Keratinocyte (primary cell): ENCODE measurements at regions not wholly inside any gene's neighbourhood (a gene's known extent, or its start where the extent isn't known, plus 50 kb on each side); places are given as distances from the start of the nearest gene placed in this dataset.

Source experiments
- DNase-seq: peaks from one replicate; pipeline ENCODE4 v3.0.0-alpha.2; 2011; ENCODE audit warnings: low read depth, missing footprints, low spot score
- FAIRE-seq: peaks from 2 replicates; lab custom pipeline; 2011; peaks lifted over from hg19 to GRCh38; lab: Jason Lieb, UNC
- H2AFZ ChIP-seq: 2 replicates; pipeline ENCODE4 v1.6.0; 2012; ENCODE audit warnings: low read length, control low read depth, inconsistent platforms; ENCODE audit not compliant: control insufficient read depth
- H3K27ac ChIP-seq: 2 replicates; pipeline ENCODE4 v1.5.1; 2011; ENCODE audit warnings: low read length; ENCODE audit not compliant: control insufficient read depth, insufficient read depth
- H3K27me3 ChIP-seq: 3 replicates; pipeline ENCODE4 v1.6.0; 2011; ENCODE audit warnings: low read length; ENCODE audit not compliant: control insufficient read depth, insufficient read depth; ENCODE audit errors: extremely low read depth
- H3K36me3 ChIP-seq, 2 experiments: 2 replicates in 1 of 2; 3 replicates in 1 of 2; pipeline ENCODE4 v1.5.1; 2011; ENCODE audit warnings: low read length in 2 of 2, mild to moderate bottlenecking in 1 of 2; ENCODE audit not compliant: control insufficient read depth in 2 of 2, insufficient read depth in 2 of 2; ENCODE audit errors: extremely low read depth in 1 of 2
- H3K4me1 ChIP-seq: 3 replicates; pipeline ENCODE4 v1.5.1; 2011; ENCODE audit warnings: low read length; ENCODE audit not compliant: control insufficient read depth, insufficient read depth; ENCODE audit errors: extremely low read depth
- H3K4me2 ChIP-seq: 3 replicates; pipeline ENCODE4 v1.6.0; 2011; ENCODE audit warnings: low read depth, low read length; ENCODE audit not compliant: control insufficient read depth, insufficient read depth; ENCODE audit errors: extremely low read depth
- H3K4me3 ChIP-seq, 3 experiments: fragments of 200-600 bp in 1 of 3; sonication (generic) in 1 of 3; 2 replicates in 2 of 3; 3 replicates in 1 of 3; pipeline ENCODE4 v1.5.1; 2011 to 2016; ENCODE audit warnings: low read length in 3 of 3, mild to moderate bottlenecking in 3 of 3, control low read depth in 2 of 3, inconsistent platforms in 1 of 3, low read depth in 1 of 3, mixed read lengths in 1 of 3, mixed run types in 1 of 3, moderate library complexity in 1 of 3; ENCODE audit not compliant: control insufficient read depth in 2 of 3, insufficient read depth in 2 of 3; ENCODE audit errors: extremely low read depth in 1 of 3
- H3K79me2 ChIP-seq: 2 replicates; pipeline ENCODE4 v1.6.0; 2012; ENCODE audit warnings: low read length; ENCODE audit not compliant: control insufficient read depth, insufficient read depth
- H3K9ac ChIP-seq: 3 replicates; pipeline ENCODE4 v1.6.0; 2011; ENCODE audit warnings: low read length; ENCODE audit not compliant: control insufficient read depth, insufficient read depth; ENCODE audit errors: extremely low read depth
- H3K9me1 ChIP-seq: 3 replicates; pipeline ENCODE4 v1.6.0; 2011; ENCODE audit warnings: low read length; ENCODE audit not compliant: control insufficient read depth, insufficient read depth; ENCODE audit errors: extremely low read depth
- H3K9me3 ChIP-seq: 2 replicates; pipeline ENCODE4 v1.5.1; 2012; ENCODE audit warnings: low read depth, low read length; ENCODE audit not compliant: control insufficient read depth
- H4K20me1 ChIP-seq: 3 replicates; pipeline ENCODE4 v1.6.0; 2011; ENCODE audit warnings: low read length; ENCODE audit not compliant: control insufficient read depth, insufficient read depth; ENCODE audit errors: extremely low read depth
- EZH2 ChIP-seq: IDR thresholded peaks from one replicate; pipeline ENCODE4 v1.6.1; 2012; ENCODE audit warnings: inconsistent platforms, mild to moderate bottlenecking, low read length, moderate library complexity
- dilution Hi-C: fragments of 300-500 bp; cut with MboI; formaldehyde crosslinking; loops from one replicate; pipeline ENCODE4 v1.7.0; 2020; ENCODE audit warnings: low sequenced_read_pairs; ENCODE audit not compliant: extremely low pct_ligation_motif_present
- TF ChIP-seq, protein P1 (sequence below), 3 experiments: IDR thresholded peaks in 1 of 3; conservative IDR thresholded peaks in 1 of 3; optimal IDR thresholded peaks in 1 of 3; 2 replicates in 2 of 3; 3 replicates in 1 of 3; pipeline versions ENCODE3 to v1.5.1; 2011; ENCODE audit warnings: low read length in 3 of 3, mild to moderate bottlenecking in 3 of 3, moderate library complexity in 2 of 3, control low read depth in 1 of 3, inconsistent platforms in 1 of 3; ENCODE audit not compliant: insufficient read depth in 2 of 3; ENCODE audit errors: extremely low read depth in 1 of 3

DNA sequence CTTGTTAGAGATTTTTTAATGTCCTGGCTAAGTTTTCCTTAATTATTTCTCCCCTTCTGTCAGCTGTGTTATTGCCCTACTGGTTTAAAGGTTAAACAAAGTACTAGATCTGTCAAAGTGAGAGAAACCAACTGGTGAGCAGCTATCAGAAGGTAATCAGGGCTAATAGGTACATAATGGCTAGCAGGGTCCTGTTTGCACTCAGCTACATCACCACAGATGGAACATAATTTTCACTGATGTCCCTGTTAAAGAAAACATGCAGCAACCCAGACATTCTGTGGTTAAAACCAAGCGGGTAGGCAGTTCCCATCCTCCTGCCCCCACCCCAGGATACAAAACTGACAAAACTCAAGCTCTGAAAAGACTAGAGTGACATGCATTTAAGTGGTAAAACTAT, 473.9 kb downstream of the NR2F1-AS1 start:
- dilution Hi-C loops, result no loop called here
- FAIRE-seq, result peak; percentile 5
- H3K4me2 ChIP-seq, result no peak overlapping the region
- no peak overlapping the region for H3K4me3 ChIP-seq
- H3K9me3 ChIP-seq, result no peaks in the 10 kb centered on the region
- H3K36me3 ChIP-seq, result no peaks in the 10 kb centered on the region
- no peaks in the 10 kb centered on the region for H3K27me3 ChIP-seq
- no peak overlapping the region for H3K9ac ChIP-seq
- TF ChIP-seq, protein P1, sequence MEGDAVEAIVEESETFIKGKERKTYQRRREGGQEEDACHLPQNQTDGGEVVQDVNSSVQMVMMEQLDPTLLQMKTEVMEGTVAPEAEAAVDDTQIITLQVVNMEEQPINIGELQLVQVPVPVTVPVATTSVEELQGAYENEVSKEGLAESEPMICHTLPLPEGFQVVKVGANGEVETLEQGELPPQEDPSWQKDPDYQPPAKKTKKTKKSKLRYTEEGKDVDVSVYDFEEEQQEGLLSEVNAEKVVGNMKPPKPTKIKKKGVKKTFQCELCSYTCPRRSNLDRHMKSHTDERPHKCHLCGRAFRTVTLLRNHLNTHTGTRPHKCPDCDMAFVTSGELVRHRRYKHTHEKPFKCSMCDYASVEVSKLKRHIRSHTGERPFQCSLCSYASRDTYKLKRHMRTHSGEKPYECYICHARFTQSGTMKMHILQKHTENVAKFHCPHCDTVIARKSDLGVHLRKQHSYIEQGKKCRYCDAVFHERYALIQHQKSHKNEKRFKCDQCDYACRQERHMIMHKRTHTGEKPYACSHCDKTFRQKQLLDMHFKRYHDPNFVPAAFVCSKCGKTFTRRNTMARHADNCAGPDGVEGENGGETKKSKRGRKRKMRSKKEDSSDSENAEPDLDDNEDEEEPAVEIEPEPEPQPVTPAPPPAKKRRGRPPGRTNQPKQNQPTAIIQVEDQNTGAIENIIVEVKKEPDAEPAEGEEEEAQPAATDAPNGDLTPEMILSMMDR (optimal IDR thresholded peaks at IDR 0.05 in 1 of 3, IDR thresholded peaks at IDR 0.05 in 1 of 3, conservative IDR thresholded peaks at IDR 0.05 in 1 of 3; ENCODE audit: extremely low read depth in 1 of 3, insufficient read depth in 2 of 3, low read length in 3 of 3), result no peak
- TF ChIP-seq EZH2, result no peak
- H4K20me1 ChIP-seq, result no peaks in the 10 kb centered on the region
- H3K9me1 ChIP-seq, result no peaks in the 10 kb centered on the region
- no peak for DNase-seq
- H3K27ac ChIP-seq, result no peak overlapping the region
- H2AFZ ChIP-seq, result no peak overlapping the region
- H3K79me2 ChIP-seq, result no peaks in the 10 kb centered on the region
- H3K4me1 ChIP-seq, result no peaks in the 10 kb centered on the region

- H3K4me1 ChIP-seq, result no peaks in the 10 kb centered on the region
- H3K27me3 ChIP-seq, result no peaks in the 10 kb centered on the region
- TF ChIP-seq, protein P1 (optimal IDR thresholded peaks at IDR 0.05 in 1 of 3, IDR thresholded peaks at IDR 0.05 in 1 of 3, conservative IDR thresholded peaks at IDR 0.05 in 1 of 3; ENCODE audit: extremely low read depth in 1 of 3, insufficient read depth in 2 of 3, low read length in 3 of 3), result no peak
- no peak for TF ChIP-seq EZH2
- no peak overlapping the region for H3K4me2 ChIP-seq
- H3K4me3 ChIP-seq, result no peak overlapping the region
- no peak overlapping the region for H2AFZ ChIP-seq
- no peak overlapping the region for H3K27ac ChIP-seq
- dilution Hi-C loops, result no loop called here
- no peak overlapping the region for H3K9ac ChIP-seq
- no peaks in the 10 kb centered on the region for H3K79me2 ChIP-seq
- H4K20me1 ChIP-seq, result no peaks in the 10 kb centered on the region
- no peaks in the 10 kb centered on the region for H3K9me1 ChIP-seq
- FAIRE-seq, result no peak
- no peaks in the 10 kb centered on the region for H3K9me3 ChIP-seq
- DNase-seq, result no peak
- no peaks in the 10 kb centered on the region for H3K36me3 ChIP-seq
These were observed 479.4 kb downstream of the NR2F1-AS1 start for GRCh38 chr5:93101661-93102060.
